GM21515 (cell line): ENCODE measurements at regions not wholly inside any gene's neighbourhood (a gene's known extent, or its start where the extent isn't known, plus 50 kb on each side); places are given as distances from the start of the nearest gene placed in this dataset.
"Not testable (repeated sequence)": the region's sequence is repeated elsewhere in the genome, so short reads cannot be mapped to it uniquely, and the experiment has no call there.

ENCODE experiments used
- ATAC-seq: cut with Tn5 transposase; IDR thresholded peaks from one replicate; pipeline ENCODE4 v1.9.1; 2021; ENCODE audit not compliant: unreplicated experiment

DNA sequence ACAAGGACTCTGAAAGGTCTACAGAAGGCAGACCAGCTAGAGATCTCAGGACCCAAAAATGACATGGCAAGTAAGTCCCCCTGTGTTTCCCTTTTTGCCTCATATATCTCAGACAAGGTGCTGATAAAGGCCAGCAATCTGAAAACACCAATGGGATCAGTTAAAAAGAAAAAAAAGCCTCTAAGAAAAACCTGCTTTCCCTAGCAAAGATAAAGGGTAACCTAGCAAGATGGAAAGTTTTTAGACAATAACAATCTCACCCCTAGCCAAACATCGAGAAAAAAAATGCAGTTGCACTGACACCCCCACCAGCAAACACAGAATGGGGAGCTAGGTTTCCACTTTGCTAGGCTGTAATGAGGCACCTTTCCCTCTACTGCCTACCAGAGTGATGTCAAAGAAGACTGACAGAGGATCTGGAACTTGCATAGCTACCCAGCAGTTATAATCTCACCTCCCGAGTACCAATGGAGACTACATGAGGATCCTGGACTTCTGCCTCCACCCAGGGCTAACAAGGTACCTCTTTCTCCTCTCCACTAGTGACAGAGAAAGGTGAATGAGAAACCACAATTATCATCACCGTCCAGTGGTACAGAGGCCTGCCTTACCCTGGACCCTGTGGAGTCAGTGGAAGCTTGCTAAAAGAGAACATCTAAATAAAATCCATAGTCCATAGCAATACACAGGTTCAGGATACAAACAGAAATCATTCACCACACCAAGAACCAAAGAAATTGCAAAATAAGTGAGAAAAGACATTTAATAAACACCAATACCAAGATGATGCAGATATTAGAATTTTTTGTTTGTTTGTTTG, 240.8 kb downstream of the ARHGAP12 start:
- ATAC-seq = no peak

DNA sequence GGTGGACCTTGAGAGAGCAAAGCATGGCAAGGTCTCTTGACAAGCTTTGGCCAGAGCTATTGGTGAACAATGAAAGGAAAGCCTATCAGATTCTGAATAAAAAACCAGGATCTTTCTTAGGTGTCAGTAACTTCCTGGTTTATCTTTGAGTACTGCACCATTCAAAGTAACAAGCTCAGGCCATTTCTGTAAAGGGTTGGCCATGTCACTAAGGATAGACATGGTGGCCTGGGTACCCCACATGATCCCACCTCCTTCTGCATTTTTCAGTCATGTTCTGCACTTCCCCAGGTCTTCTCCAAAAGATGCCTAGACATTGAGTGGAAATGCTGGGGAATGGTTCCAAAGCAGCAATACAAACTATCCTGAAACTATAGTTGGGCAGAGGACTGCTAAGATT, 242.0 kb downstream of the ARHGAP12 start:
- ATAC-seq = no peak

DNA sequence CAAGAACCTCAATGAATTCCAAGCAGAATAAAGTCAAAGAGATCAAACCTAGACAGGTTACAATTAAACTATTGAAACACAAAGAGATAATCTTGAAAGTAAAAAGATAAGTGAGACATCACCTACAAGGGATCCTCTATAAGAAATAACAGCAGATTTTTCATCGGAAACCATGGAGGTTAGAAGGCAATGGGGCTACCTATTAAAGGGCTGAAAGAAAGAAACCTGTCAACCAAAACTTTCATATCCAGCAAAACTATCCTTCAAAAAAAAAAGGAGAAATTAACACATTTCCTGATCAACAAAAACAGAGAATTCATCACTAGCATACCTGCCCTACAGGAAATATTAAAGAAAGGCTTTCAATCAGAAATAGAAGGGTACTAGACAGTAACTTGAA, 244.9 kb downstream of the ARHGAP12 start:
- no peak for ATAC-seq

DNA sequence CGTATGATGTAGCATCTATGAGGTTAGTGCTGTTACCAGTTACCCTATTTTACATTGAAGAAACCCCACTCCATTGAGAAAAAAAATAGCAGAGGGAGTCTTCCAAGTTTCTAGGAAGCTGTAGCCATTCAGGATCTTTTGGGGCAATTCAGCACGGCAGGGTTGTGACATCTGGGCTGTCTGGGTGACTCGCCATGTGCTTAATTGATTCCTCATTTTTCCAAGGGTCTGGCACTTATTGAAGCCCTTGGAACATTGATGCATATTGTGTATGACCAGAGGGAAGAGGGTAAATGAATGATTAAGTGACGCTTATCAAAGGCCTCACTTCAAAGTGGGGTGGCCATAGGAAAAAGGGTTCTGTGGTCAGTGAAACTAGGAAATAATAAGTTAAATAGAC, 248.7 kb downstream of the ARHGAP12 start:
- no peak for ATAC-seq

DNA sequence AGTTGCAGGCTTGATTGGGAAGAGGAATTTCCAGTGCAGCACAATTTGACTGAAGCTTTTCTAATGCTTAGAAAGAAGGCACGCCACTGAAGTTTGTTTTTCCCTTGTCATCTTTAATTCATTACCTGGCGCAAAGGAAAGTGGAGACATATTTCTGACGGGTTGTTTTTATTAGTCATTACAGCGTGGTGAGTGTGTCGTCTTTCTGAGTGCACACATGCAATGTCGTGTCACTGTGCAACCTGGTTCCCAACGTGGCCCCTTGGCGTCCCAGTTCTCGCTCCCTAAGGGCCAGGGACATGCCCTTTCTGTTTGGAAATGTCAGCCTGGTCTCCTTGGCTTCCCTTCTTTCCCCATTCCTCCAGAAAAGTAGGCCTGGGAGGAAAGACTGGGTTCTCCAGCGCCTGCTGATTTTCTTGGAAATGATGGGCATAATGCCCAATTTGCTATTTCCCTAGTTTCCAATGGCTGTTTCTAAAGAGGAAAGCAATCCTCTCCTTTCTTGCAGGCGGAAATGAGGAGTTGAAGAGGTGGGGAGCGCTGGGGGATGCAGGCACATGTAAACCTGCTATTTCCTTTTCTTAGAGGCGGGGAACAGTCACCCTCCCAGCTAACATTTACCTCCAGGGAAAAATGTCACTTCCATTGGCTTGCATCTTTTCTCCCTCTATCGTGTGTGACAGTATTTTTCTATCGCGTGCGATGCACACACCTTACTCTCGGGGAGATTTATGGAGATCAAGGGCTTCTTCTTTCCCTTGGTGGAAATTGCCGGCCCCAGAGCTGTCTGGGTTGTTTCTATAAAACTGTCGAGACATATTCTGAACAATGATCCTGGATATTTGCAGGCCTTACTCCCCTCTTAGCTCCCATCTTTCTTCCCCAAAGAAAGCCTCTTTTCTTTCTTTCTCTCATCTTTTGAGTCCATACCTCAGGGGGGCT, 249.8 kb downstream of the ARHGAP12 start:
- no peak for ATAC-seq

DNA sequence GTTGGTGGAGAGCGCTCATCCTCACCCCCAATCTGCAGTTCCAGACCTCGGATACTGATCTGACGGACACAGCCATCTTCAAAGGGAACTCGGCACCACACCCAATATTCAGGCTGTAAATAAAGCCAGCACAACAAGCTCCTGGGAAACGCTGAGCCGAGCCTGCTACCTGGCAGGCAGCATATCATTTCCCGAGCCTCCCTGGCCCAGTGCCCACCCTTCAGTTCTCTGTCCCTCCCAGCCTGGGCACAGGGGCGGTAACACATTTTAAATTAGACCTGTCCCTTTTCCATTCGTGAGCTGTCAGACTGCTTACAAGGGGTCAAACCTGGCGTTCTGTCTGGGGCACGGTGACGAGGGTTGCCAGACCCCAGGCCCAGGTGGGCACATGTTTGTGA, 250.5 kb downstream of the ARHGAP12 start:
- ATAC-seq = no peak

DNA sequence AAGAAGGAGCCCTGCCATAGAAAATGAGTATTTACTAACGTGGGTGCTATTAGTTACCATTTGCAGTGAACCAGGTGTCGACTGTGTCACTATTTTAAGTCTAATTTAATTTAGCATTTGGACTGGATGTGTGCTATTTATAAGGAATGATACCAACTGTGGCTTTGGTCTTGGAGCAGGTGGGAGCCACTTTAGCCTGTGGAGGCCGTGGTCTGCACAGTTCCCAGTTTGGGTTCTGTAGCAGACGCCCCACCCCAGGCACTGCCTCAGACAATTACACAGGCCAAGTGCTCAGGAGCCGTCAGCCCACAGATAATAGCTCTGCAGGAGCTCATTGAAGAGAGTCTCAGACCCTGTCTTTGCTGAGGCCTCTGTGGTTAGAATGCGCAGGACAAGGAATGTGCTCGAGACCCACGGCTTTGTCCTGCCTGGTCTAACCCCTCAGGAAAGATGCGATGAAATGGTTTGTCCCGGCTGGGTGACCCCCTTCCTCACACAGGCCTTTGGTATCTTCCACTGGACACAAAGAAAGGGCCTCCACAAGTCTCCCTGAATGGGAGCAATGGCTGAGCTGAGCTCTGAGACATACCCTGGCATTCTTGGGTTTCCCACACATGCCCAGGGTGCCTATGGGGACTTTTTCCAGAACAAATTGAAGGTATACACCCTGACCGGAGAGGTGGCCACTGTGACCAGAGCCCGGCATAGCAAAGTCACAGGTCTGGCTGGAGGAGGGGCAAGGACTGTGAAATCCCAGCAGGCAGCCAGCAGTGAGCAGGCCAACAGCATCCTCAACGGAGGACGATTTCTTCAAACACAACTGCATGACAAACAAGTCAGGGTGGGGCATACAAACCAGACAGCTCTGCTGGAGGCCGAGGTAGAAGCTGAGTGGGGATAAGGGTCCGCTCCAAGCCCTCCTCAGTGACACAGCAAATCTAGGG, 251.2 kb downstream of the ARHGAP12 start:
- no peak for ATAC-seq

DNA sequence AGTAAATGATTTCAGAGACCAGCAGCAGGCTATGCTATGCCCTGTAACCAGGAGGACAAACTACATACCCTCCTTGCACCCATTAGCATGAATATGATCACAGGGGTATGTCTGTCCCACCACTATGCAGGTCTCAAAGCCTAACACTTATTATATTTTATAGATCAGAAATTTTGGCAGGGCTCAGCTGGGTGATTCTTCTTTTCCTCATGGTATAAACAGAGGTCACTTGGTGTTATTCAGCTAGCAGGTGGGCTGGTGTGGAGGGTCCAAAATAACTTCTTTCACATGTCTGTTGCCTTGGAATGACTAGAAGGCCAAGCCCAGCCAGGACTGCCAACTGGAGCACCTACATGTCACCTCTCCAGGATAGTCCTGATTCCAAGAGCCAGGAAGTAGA, 252.9 kb downstream of the ARHGAP12 start:
- no peak for ATAC-seq

DNA sequence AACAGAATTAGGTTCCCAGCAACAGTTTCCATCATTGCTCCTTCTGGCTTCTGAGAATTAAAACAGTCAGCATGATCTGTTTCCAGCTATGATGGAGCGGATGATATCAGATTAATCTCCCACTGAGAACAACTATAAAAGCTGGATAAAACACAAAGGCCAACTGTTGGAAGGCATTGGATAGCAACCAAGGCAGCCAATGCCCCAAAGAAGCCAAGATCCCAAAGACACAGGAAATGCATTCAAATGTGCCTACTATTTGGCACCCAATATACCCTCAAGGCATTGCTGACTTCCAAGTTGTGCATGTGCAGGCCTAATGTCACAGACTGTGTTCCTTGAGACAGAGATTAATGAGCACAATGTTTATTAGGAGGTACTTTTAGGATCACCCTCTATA, 259.3 kb downstream of the ARHGAP12 start:
- ATAC-seq = no peak

DNA sequence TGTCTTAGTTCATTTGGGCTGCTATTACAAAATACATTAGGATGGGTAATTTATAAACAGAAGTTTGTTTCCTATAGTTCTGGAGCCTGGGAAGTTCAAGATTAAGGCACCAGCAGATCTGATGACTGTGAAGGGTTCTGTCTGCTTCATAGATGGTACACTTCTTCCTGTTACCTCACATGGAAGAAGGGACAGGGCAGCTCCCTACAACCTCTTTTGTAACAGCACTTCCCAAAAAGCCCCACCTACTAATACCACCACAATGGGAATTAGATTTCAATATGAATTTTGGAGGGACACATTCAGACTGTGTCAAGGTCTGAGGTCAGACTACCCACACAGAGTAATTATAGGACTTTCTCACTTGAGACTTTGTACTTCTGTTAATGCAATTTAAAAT, 260.3 kb downstream of the ARHGAP12 start:
- ATAC-seq = no peak

DNA sequence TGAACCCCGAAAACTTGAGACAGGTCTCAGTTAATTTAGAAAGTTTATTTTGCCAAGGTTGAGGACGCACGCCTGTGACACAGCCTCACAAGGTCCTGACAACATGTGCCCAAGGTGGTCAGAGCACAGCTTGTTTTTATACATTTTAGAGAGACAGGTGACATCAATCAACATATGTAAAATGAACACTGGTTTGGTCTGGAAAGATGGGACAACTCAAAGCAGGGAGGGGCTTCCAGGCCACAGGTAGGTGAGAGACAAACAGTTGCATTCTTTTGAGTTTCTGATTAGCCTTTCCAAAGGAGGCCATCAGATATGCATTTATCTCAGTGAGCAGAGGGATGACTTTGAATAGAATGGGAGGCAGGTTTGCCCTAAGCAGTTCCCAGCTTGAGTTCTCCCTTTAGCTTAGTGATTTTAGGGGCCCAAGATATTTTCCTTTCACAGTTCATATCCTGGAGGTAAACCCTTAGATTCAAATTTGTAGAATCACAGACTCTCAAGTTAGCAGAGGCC, 262.8 kb downstream of the ARHGAP12 start:
- ATAC-seq = not testable (repeated sequence)

DNA sequence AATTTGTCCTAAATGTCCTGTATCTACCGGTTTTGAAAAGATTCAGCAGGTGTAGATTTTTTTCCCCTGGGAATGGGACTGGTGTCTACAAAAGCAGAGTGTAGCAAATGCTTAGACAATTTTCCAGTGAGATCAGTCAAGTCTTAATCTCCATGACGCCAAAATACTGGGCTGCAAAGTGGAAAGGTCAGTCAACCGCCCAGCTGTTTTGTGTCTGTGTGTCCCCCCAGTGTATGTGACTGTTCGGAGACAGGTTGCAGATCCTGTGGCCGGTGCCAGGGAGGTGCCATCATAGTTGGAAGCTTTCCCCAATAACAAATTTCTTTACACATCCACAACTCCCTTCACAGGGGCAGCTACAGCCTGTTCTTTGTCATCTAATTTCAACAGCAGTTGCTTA, 263.8 kb downstream of the ARHGAP12 start:
- ATAC-seq = no peak

DNA sequence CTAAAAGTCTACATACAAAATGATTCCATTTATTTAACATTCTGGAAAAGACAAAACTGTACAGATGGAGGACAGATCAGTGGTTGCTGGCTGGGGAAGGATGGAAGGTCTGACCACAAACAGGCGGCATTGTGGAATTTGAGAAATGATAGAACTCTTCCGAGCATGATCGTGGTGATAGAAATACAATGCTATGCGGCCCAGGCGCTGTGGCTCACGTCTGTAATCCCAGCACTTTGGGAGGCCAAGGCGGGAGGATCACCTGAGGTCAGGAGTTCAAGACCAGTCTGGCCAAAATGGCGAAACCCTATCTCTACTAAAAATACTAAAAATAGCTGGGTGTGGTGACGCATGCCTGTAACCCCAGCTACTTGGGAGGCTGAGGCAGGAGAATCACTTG, 264.6 kb downstream of the ARHGAP12 start:
- ATAC-seq = not testable (repeated sequence)

DNA sequence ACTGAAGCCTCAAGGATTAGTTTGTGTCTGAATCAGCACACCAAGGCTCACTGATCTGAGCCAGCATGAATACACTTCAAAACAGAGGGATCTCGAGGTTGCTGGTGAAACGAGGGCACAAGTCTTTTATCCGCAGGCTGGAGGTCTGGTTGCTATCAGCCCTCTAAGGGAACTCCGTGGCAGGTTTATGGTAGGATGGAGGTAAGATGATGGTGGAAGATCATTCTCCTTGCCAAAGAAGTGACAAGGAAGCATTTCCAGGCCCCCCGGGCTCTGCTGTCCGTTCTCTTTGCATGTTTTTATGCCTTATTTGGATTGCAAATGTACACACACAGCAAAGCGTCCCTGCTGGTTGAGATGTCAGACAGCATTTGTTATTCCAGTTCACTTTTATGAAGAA, 268.3 kb downstream of the ARHGAP12 start:
- no peak for ATAC-seq

DNA sequence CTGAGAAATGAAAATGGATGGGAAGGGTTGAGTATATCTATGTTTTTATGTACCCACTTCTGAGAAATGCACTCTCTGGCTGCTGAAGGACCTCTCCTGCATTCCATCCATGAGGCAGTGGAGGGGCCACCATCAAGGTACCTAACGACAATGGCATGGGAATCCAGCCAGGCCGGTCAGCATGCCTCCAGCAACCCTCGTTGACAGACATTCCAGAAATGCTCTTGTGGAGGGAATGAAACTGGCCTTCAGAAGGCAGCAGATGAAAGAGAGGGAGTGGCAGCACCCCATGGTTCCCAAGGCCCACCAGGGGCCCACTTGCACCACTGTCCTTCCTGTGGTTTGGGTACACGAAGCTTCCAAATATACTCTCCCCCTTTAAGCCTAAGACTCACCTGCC, 269.0 kb downstream of the ARHGAP12 start:
- ATAC-seq = no peak

DNA sequence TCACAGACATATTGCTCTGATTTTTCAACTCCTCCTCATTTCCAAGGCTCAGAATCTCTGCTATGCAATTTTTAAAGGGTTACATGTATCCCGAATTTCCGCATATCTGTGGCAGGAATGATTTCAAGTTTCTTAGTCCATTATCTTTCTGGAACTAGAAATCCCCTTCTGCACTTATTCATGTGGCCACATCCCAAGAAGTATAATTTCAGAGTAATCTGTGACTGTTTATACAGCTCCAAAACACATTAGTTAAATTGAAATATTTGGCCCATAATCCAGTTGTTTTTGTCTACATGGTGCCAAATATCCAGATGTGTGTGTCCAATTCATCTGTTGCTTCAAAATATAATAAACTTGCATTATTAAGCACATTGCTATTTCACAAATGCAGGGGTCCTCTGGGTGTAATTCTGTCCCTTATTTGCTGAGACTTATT, 271.2 kb downstream of the ARHGAP12 start:
- no peak for ATAC-seq

DNA sequence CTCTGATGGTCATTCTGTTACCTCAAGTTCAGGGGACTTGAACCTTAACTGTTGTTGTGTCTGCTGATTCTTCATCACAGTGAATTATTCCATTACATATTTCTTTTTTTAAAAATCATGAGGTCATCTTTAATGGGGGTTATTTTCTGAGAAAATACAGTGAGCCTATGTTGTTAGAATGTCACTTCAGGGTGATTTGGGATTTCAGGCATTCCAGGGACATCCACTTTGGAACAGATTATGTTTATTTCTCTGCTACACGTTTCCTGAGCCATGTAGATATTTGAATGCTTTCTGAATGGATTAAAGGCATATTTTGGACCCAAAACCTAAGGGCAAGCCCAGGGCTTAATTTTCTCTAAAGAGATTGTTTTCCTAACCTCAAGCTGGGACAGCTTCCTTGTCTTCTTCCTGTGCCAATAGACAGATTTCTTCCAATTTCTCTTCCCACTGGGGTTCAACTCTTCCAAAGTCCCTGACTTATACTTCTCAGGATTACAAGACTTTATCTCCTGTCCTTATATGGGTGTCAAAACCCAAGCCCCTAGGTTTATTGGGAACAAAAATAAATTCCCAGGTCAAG, 271.7 kb downstream of the ARHGAP12 start:
- no peak for ATAC-seq

DNA sequence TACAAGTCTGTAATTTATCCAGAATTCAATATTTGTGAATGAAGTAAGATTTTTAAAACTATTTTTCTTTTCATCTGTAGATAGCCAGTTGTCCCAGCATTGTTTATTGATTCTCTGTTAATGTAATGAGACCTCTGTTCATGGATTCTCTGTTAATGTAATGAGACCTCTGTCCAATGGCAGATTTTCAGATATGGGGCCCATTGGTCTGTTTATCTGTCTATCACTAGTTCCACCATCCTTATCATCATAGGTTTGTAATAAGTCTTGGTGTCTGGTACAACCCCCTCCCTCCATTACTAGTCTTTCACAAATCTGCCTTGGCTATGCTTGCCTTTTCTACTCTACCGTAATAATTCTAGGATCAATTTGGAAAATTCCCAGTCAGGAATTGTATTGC, 276.6 kb downstream of the ARHGAP12 start:
- ATAC-seq = no peak

DNA sequence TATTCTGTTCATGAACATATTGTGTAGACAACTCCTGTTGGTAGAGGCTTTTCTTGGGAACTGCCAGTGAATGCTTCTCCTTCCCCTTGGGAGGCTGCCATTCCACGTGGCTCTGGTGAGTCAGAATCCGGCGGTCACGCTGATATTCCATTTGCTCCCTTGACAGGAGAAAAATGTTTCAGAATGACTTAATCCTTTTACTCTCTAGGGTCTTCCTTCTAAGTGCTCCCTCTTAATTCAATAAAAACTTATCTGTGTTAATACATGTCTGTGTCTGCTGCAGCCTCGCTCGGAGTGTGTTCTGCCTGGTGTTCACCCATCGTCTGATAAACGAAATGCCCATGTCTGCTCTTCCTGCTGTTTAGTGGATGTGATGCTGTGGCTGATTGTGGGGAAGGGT, 278.6 kb downstream of the ARHGAP12 start:
- no peak for ATAC-seq

DNA sequence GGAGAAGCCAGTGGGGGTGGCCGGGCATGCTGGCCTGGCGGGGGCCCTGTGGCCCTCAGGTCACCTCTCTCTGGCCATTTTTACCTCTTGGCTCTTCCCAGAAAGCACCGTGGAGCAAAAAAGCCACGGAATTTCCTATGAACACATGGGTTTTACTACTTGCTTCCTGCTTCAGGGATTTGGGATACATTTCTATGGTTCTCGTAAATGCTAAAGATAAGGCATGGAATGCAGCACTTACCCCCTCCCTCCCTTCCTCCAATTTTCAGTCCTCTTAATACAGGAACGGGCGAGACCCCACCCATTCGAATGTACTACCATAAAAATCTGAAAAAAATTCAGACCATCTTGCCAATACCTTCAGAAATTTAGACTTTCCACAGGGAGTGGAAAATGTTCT, 279.7 kb downstream of the ARHGAP12 start:
- ATAC-seq = no peak
